Tibial artery (tissue), 4 donors: ENCODE measurements at regions not wholly inside any gene's neighbourhood (a gene's known extent, or its start where the extent isn't known, plus 50 kb on each side); places are given as distances from the start of the nearest gene placed in this dataset.

ENCODE experiments used
- DNase-seq, 2 donors: peaks; one replicate each; pipeline ENCODE4 v3.0.0-alpha.2; 2019
- H3K27ac ChIP-seq, 2 donors: fragments of 200-600 bp; sonication (generic) in 1 of 2; 1 replicate in 1 of 2; 2 replicates in 1 of 2; pipeline ENCODE4 v1.5.1; 2018 to 2019; ENCODE audit warnings: mild to moderate bottlenecking in 1 of 2
- H3K27me3 ChIP-seq, 2 donors: fragments of 200-600 bp; sonication (generic) in 1 of 2; one replicate each; pipeline versions ENCODE4 v1.5.1 to v1.6.0; 2016 to 2019
- H3K36me3 ChIP-seq, 3 donors: fragments of 200-600 bp; sonication (generic) in 2 of 3; one replicate each; pipeline ENCODE4 v1.5.1; 2016 to 2019; ENCODE audit warnings: mild to moderate bottlenecking in 2 of 3
- H3K4me1 ChIP-seq, 4 donors: fragments of 200-600 bp; sonication (generic) in 2 of 4; 1 replicate in 3 of 4; 2 replicates in 1 of 4; pipeline ENCODE4 v1.5.1; 2016 to 2019
- H3K4me3 ChIP-seq, 2 donors: fragments of 200-600 bp; sonication (generic) in 1 of 2; 1 replicate in 1 of 2; 2 replicates in 1 of 2; pipeline ENCODE4 v1.5.1; 2018 to 2019; ENCODE audit warnings: mild to moderate bottlenecking in 2 of 2
- H3K9me3 ChIP-seq, 3 donors: fragments of 200-600 bp; sonication (generic) in 1 of 3; one replicate each; pipeline ENCODE4 v1.5.1; 2016 to 2019
- intact Hi-C: fragments of 100-400 bp; cut with DNase I; formaldehyde crosslinking; loops from one replicate; pipeline ENCODE4 v1.15.0; 2023; ENCODE audit warnings: low total_unique reads
- TF ChIP-seq, protein P1 (sequence below), 2 experiments: fragments of 200-600 bp in 1 of 2; fragments of 450-650 bp in 1 of 2; IDR thresholded peaks; one replicate each; pipeline ENCODE4 v1.5.1; 2017 to 2019; ENCODE audit warnings: antibody characterized with exemption in 2 of 2, mild to moderate bottlenecking in 1 of 2, moderate library complexity in 1 of 2

DNA sequence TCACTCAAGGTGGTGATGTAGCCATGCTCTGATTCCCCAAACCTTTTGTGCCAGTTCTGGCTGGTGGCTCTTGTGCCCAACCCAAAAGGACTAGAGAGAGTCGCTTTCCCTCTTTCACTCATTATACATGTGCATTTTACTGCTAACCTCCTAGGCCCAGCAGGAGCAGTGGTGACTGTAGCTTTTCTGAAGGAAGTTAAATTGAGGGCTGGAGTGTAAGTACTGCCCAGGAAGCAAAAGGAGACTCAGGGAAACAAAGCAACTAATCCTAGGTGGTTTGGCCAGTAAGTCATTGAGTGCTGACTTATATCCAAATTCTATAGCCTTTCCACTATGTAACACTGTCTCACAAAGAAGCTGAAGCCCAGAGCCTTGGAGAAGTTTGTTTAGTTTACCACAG, 194.4 kb upstream of the ZNF462 start:
- H3K4me3 ChIP-seq: no peak overlapping the region
- intact Hi-C loops: no loop called here
- no peak for DNase-seq
- H3K4me1 ChIP-seq: no peaks in the 10 kb centered on the region
- H3K27ac ChIP-seq: no peak overlapping the region
- TF ChIP-seq, protein P1, sequence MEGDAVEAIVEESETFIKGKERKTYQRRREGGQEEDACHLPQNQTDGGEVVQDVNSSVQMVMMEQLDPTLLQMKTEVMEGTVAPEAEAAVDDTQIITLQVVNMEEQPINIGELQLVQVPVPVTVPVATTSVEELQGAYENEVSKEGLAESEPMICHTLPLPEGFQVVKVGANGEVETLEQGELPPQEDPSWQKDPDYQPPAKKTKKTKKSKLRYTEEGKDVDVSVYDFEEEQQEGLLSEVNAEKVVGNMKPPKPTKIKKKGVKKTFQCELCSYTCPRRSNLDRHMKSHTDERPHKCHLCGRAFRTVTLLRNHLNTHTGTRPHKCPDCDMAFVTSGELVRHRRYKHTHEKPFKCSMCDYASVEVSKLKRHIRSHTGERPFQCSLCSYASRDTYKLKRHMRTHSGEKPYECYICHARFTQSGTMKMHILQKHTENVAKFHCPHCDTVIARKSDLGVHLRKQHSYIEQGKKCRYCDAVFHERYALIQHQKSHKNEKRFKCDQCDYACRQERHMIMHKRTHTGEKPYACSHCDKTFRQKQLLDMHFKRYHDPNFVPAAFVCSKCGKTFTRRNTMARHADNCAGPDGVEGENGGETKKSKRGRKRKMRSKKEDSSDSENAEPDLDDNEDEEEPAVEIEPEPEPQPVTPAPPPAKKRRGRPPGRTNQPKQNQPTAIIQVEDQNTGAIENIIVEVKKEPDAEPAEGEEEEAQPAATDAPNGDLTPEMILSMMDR (IDR thresholded peaks at IDR 0.05): no peak
- H3K9me3 ChIP-seq: no peaks in the 10 kb centered on the region
- H3K36me3 ChIP-seq: no peaks in the 10 kb centered on the region
- no peaks in the 10 kb centered on the region for H3K27me3 ChIP-seq

DNA sequence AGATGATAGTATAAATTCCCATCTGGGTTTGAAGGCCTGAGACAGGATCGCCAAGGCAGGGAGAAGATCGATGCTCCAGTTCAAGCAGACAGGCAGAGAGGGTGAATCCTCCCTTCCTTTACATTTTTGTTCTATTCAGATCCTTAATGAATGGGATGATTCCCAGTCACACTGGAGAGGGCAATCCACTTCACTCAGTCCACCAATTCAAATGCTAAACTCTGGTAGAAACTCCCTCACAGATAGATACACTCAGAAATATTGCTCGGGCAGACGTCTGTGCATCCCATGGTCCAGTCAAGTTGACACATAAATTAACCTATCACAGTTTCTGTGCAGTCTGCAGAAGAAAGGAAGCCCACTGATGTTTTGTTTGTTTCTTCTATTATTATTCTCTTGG, 193.1 kb upstream of the ZNF462 start:
- TF ChIP-seq, protein P1 (IDR thresholded peaks at IDR 0.05): no peak

DNA sequence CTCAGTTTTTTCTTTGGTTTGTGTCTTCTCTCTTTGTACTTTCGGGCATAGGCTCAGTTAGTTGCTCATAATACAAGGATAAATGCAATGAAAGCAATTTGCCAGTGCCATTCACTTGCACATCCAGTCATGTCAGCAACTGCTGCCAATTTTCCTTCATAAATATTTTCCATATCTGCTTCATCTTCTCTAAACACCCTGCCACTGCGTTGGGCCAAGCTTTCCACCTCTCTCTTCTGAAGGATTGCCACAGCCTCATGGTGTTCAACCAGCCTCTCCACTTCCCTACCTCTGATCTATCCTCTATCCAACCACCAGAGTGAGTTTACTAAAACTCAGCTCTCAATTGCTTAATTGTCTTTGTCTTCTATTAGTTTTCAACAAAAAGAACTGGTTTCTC, 192.5 kb upstream of the ZNF462 start:
- TF ChIP-seq, protein P1 (IDR thresholded peaks at IDR 0.05): no peak
- Histone ChIP-seq H3K27me3 (no peaks in the 10 kb centered on the region), H3K4me1 (no peaks in the 10 kb centered on the region), H3K4me3 (no peak overlapping the region), H3K36me3 (no peaks in the 10 kb centered on the region), H3K27ac (no peak overlapping the region), H3K9me3 (no peaks in the 10 kb centered on the region)
- no peak for DNase-seq
- intact Hi-C loops: no loop called here

More for the DNA sequence above, 193.1 kb upstream of the ZNF462 start:
- DNase-seq: no peak
- intact Hi-C loops: no loop called here
- Histone ChIP-seq H3K4me1 (no peaks in the 10 kb centered on the region), H3K27ac (no peak overlapping the region), H3K27me3 (no peaks in the 10 kb centered on the region), H3K4me3 (no peak overlapping the region), H3K9me3 (no peaks in the 10 kb centered on the region), H3K36me3 (no peaks in the 10 kb centered on the region)

DNA sequence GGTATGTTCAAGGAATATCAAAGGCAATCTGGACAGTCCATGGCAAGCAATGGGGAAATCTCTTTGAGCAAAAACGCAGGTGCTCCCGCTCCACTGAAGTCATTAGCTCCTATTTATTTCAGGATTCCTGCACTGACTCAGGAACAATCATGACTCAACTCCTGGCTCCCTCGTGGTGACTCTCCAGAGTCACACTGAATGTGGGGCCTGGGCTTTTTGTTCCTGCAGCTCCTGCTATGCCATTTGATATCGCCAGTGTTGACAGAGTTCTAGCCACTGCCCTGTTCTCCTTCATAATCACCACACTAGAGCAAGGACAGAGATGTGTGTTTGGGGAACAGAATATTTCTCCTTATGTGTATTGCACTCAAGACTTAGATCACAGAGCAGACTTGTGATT, 187.2 kb upstream of the ZNF462 start:
- Histone ChIP-seq H3K27ac (no peak overlapping the region), H3K4me3 (no peak overlapping the region), H3K4me1 (no peaks in the 10 kb centered on the region), H3K27me3 (no peaks in the 10 kb centered on the region), H3K9me3 (no peaks in the 10 kb centered on the region), H3K36me3 (no peaks in the 10 kb centered on the region)
- TF ChIP-seq, protein P1 (IDR thresholded peaks at IDR 0.05): no peak
- intact Hi-C loops: no loop called here
- no peak for DNase-seq

DNA sequence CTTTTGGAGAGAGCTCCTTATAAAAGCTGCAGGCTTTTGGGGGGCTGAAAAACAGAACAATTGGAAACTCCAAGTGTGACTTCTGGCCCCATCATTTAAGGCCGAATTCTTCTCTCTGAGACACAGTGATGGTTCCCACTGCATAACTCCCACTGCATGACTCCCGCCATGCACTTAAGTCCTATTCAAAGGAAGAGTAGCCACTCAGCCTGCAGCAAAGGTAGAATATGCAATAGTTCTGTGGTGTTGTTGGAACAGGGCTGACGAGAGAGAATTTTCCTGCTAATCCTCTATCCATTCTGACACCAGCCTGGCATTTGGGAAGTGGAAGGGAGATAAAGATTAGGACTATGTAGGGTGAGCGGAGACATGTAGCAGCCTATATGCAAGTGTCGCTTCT, 185.6 kb upstream of the ZNF462 start:
- H3K36me3 ChIP-seq: no peaks in the 10 kb centered on the region
- intact Hi-C loops: no loop called here
- no peak for DNase-seq
- H3K4me3 ChIP-seq: no peak overlapping the region
- no peaks in the 10 kb centered on the region for H3K9me3 ChIP-seq
- TF ChIP-seq, protein P1 (IDR thresholded peaks at IDR 0.05): no peak
- H3K27ac ChIP-seq: no peak overlapping the region
- H3K27me3 ChIP-seq: no peaks in the 10 kb centered on the region
- H3K4me1 ChIP-seq: no peaks in the 10 kb centered on the region

DNA sequence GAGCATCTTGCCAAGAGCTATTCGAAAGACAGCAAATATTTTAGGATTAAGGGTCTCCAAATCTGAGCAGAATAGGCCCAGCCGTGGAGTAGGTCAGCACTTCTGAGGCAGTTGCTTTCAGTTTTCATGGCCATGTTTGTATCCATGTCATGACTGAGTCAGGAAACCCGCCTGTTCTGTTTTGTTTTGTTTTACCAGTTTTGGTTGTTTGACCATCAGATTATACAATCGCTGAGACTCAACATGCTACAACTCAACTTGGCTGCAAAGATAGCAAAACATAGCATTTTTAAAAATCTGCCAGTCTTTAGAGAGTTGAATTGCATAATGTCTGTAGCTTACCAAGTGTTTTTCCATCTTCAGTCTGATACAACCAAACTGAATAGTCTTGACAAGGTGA, 185.1 kb upstream of the ZNF462 start:
- Histone ChIP-seq H3K4me1 (no peaks in the 10 kb centered on the region), H3K27ac (no peak overlapping the region), H3K9me3 (no peaks in the 10 kb centered on the region), H3K4me3 (no peak overlapping the region), H3K36me3 (no peaks in the 10 kb centered on the region), H3K27me3 (no peaks in the 10 kb centered on the region)
- intact Hi-C loops: no loop called here
- TF ChIP-seq, protein P1 (IDR thresholded peaks at IDR 0.05): no peak
- no peak for DNase-seq
